H1 (cell line): ENCODE measurements at regions not wholly inside any gene's neighbourhood (a gene's known extent, or its start where the extent isn't known, plus 50 kb on each side); places are given as distances from the start of the nearest gene placed in this dataset.
A peak's percentile ranks its signal among the peaks of the same experiment; 100 is the strongest.

Experiments used
- CTCF ChIA-PET: fragments of 300-600 bp; sonication (Branson Sonifier 250); formaldehyde crosslinking; loops from one replicate; lab custom pipeline; 2021; ENCODE audit not compliant: partially characterized antibody; lab: Charles Lee
- POLR2A ChIA-PET: fragments of 300-600 bp; sonication (Branson Sonifier 250); formaldehyde crosslinking; loops from one replicate; lab custom pipeline; 2021; ENCODE audit warnings: inconsistent platforms; ENCODE audit not compliant: partially characterized antibody; lab: Charles Lee
- DNase-seq, 2 experiments: peaks; one replicate each; pipeline versions ENCODE4 v3.0.0 to v3.0.0-alpha.2; 2010 to 2022; ENCODE audit warnings: low spot score in 2 of 2, low read depth in 1 of 2, mixed read lengths in 1 of 2
- FAIRE-seq: peaks from 2 replicates; lab custom pipeline; 2011; peaks lifted over from hg19 to GRCh38; lab: Jason Lieb, UNC
- H2AFZ ChIP-seq: 2 replicates; pipeline ENCODE4 v1.8.1; 2012; ENCODE audit warnings: low read length, inconsistent platforms
- H2AK5ac ChIP-seq: 2 replicates; pipeline ENCODE4 v1.6.1; 2013; ENCODE audit warnings: low read depth, low read length
- H2BK120ac ChIP-seq: replicated peaks from 2 replicates; pipeline ENCODE3; 2013; ENCODE audit warnings: low read depth, low read length, inconsistent platforms
- H2BK12ac ChIP-seq: 2 replicates; pipeline ENCODE4 v1.6.1; 2013; ENCODE audit warnings: low read depth, low read length
- H2BK15ac ChIP-seq: 2 replicates; pipeline ENCODE4 v1.6.1; 2013; ENCODE audit warnings: low read length
- H2BK20ac ChIP-seq: 2 replicates; pipeline ENCODE4 v1.6.1; 2013; ENCODE audit warnings: low read length
- H2BK5ac ChIP-seq: 2 replicates; pipeline ENCODE4 v1.6.1; 2013; ENCODE audit warnings: low read depth, low read length
- H3K14ac ChIP-seq: 2 replicates; pipeline ENCODE4 v1.6.1; 2013; ENCODE audit warnings: inconsistent platforms; ENCODE audit not compliant: insufficient read length
- H3K18ac ChIP-seq: 2 replicates; pipeline ENCODE4 v1.6.1; 2013; ENCODE audit warnings: low read length; ENCODE audit errors: extremely low read depth
- H3K23ac ChIP-seq: 2 replicates; pipeline ENCODE4 v1.6.1; 2013; ENCODE audit warnings: inconsistent platforms; ENCODE audit not compliant: insufficient read length
- H3K23me2 ChIP-seq: 2 replicates; pipeline ENCODE4 v1.6.1; 2013; ENCODE audit warnings: low read depth, low read length
- H3K27ac ChIP-seq: 2 replicates; pipeline ENCODE4 v1.6.1; 2011; ENCODE audit warnings: low read depth, low read length, inconsistent platforms
- H3K27me3 ChIP-seq, 4 experiments: replicated peaks in 1 of 4; 1 replicate in 1 of 4; 2 replicates in 3 of 4; pipeline versions ENCODE4 v1.6.1 to v1.8.1; 2011 to 2013; ENCODE audit warnings: low read length in 3 of 4, mild to moderate bottlenecking in 3 of 4, inconsistent platforms in 2 of 4, mixed read lengths in 2 of 4, moderate library complexity in 1 of 4; ENCODE audit not compliant: control insufficient read depth in 3 of 4, insufficient read depth in 3 of 4; ENCODE audit errors: extremely low read depth in 1 of 4
- H3K36me3 ChIP-seq, 4 experiments: 2 replicates each; pipeline versions ENCODE4 v1.6.1 to v1.8.1; 2011 to 2013; ENCODE audit warnings: mild to moderate bottlenecking in 4 of 4, low read length in 3 of 4, moderate library complexity in 2 of 4, control low read depth in 1 of 4, inconsistent platforms in 1 of 4; ENCODE audit not compliant: insufficient read depth in 4 of 4, control insufficient read depth in 2 of 4
- H3K4ac ChIP-seq: replicated peaks from 2 replicates; pipeline ENCODE3; 2013; ENCODE audit warnings: low read length, low read depth, mixed read lengths, inconsistent platforms; ENCODE audit not compliant: insufficient read length
- H3K4me1 ChIP-seq, 4 experiments: replicated peaks in 1 of 4; 1 replicate in 1 of 4; 2 replicates in 3 of 4; pipeline versions ENCODE4 v1.6.1 to v1.8.1; 2011 to 2013; ENCODE audit warnings: low read length in 3 of 4, inconsistent platforms in 2 of 4, mixed read lengths in 1 of 4; ENCODE audit not compliant: insufficient read depth in 4 of 4, control insufficient read depth in 3 of 4
- H3K4me2 ChIP-seq, 2 experiments: 2 replicates each; pipeline versions ENCODE4 v1.6.1 to v1.8.1; 2011 to 2013; ENCODE audit warnings: low read depth in 2 of 2, low read length in 2 of 2, control low read depth in 1 of 2, inconsistent platforms in 1 of 2, mild to moderate bottlenecking in 1 of 2; ENCODE audit not compliant: insufficient read depth in 1 of 2
- H3K4me3 ChIP-seq, 4 experiments: fragments of 200-600, 300-600 bp in 1 of 4; sonication (generic), shearing (Covaris generic), sonication (Bioruptor Twin) in 1 of 4; 2 replicates each; pipeline versions ENCODE4 v1.5.1 to v1.8.1; 2011 to 2016; ENCODE audit warnings: low read length in 4 of 4, low read depth in 3 of 4, control low read depth in 2 of 4, inconsistent platforms in 2 of 4, mild to moderate bottlenecking in 2 of 4, mixed read lengths in 1 of 4, moderate library complexity in 1 of 4; ENCODE audit not compliant: insufficient read depth in 2 of 4; ENCODE audit errors: extremely low read depth in 1 of 4
- H3K56ac ChIP-seq: replicated peaks from 2 replicates; pipeline ENCODE3; 2013; ENCODE audit warnings: low read depth, mild to moderate bottlenecking, mixed read lengths, low read length, inconsistent platforms; ENCODE audit not compliant: insufficient read length
- H3K79me1 ChIP-seq: 2 replicates; pipeline ENCODE4 v1.6.1; 2013; ENCODE audit warnings: low read depth, low read length, control low read depth
- H3K79me2 ChIP-seq, 2 experiments: 2 replicates each; pipeline versions ENCODE4 v1.6.1 to v1.8.1; 2012 to 2013; ENCODE audit warnings: low read length in 2 of 2, mild to moderate bottlenecking in 2 of 2, inconsistent platforms in 1 of 2; ENCODE audit not compliant: insufficient read depth in 2 of 2, control insufficient read depth in 1 of 2
- H3K9ac ChIP-seq, 4 experiments: replicated peaks in 1 of 4; 1 replicate in 1 of 4; 2 replicates in 3 of 4; pipeline versions ENCODE4 v1.6.1 to v1.8.1; 2011 to 2013; ENCODE audit warnings: low read depth in 3 of 4, low read length in 3 of 4, control low read depth in 2 of 4, mild to moderate bottlenecking in 2 of 4, moderate library complexity in 2 of 4, inconsistent platforms in 1 of 4; ENCODE audit errors: extremely low read depth in 1 of 4
- H3K9me3 ChIP-seq, 2 experiments: 2 replicates each; pipeline versions ENCODE4 v1.6.1 to v1.8.1; 2012 to 2013; ENCODE audit warnings: mild to moderate bottlenecking in 2 of 2, moderate library complexity in 2 of 2, control low read depth in 1 of 2, inconsistent platforms in 1 of 2, low read depth in 1 of 2, low read length in 1 of 2, mixed read lengths in 1 of 2; ENCODE audit not compliant: insufficient read depth in 2 of 2
- H4K20me1 ChIP-seq, 2 experiments: replicated peaks in 1 of 2; 2 replicates each; pipeline versions ENCODE3 to v1.8.1; 2011 to 2013; ENCODE audit warnings: inconsistent platforms in 2 of 2, low read length in 2 of 2, mild to moderate bottlenecking in 1 of 2; ENCODE audit not compliant: insufficient read depth in 2 of 2, control insufficient read depth in 1 of 2
- H4K5ac ChIP-seq: 2 replicates; pipeline ENCODE4 v1.6.1; 2013; ENCODE audit warnings: low read length, low read depth, mixed read lengths, inconsistent platforms; ENCODE audit not compliant: insufficient read length
- H4K8ac ChIP-seq: 2 replicates; pipeline ENCODE4 v1.8.0; 2013; ENCODE audit warnings: mild to moderate bottlenecking, moderate library complexity, low read length, inconsistent platforms; ENCODE audit not compliant: insufficient read depth; ENCODE audit errors: extremely low read depth
- H4K91ac ChIP-seq: replicated peaks from 2 replicates; pipeline ENCODE3; 2013; ENCODE audit warnings: low read length, mixed read lengths, inconsistent platforms; ENCODE audit not compliant: insufficient read length
- ATF2 ChIP-seq: IDR thresholded peaks from 2 replicates; pipeline ENCODE4 v1.6.1; 2012; ENCODE audit warnings: low read length, inconsistent platforms
- CREB1 ChIP-seq: IDR thresholded peaks from 2 replicates; pipeline ENCODE4 v1.6.1; 2012; ENCODE audit warnings: inconsistent platforms
- GABPA ChIP-seq: IDR thresholded peaks from 2 replicates; pipeline ENCODE4 v1.6.1; 2011; ENCODE audit warnings: mild to moderate bottlenecking, low read length, moderate library complexity, borderline replicate concordance; ENCODE audit not compliant: insufficient read depth
- KDM5A ChIP-seq: fragments of 200-600 bp; IDR thresholded peaks from 2 replicates; pipeline ENCODE4 v1.7.1; 2012; ENCODE audit warnings: mild to moderate bottlenecking, low read length, inconsistent platforms, mixed read lengths
- NRF1 ChIP-seq: IDR thresholded peaks from 2 replicates; pipeline ENCODE4 v1.6.1; 2011; ENCODE audit warnings: mild to moderate bottlenecking, low read depth, low read length, improper control_type of control experiment
- PHF8 ChIP-seq: fragments of 200-600 bp; sonication (generic); conservative IDR thresholded peaks from 2 replicates; pipeline ENCODE4 v1.7.1; 2012; ENCODE audit warnings: low read depth, mild to moderate bottlenecking, inconsistent platforms, low read length, moderate library complexity
- POU5F1 ChIP-seq: IDR thresholded peaks from 2 replicates; pipeline ENCODE4 v1.6.1; 2011; ENCODE audit warnings: low read depth, mild to moderate bottlenecking, low read length, moderate library complexity
- SIX5 ChIP-seq: IDR thresholded peaks from 2 replicates; pipeline ENCODE4 v1.6.1; 2011; ENCODE audit warnings: mild to moderate bottlenecking, low read depth, low read length
- SP1 ChIP-seq: IDR thresholded peaks from 2 replicates; pipeline ENCODE4 v1.6.1; 2011; ENCODE audit warnings: low read depth, low read length
- ZNF274 ChIP-seq: IDR thresholded peaks from 2 replicates; pipeline ENCODE4 v1.7.0; 2012; ENCODE audit warnings: low read length, borderline replicate concordance; ENCODE audit errors: extremely low read depth
- WGBS, 2 experiments: shearing (Covaris generic) in 1 of 2; methylation state at CpG; one replicate each; pipeline versions ENCODE4 v1.1.6 to v1.1.7; 2013 to 2015; ENCODE audit warnings: low lambda C conversion rate in 2 of 2, mixed read lengths in 2 of 2, inconsistent platforms in 1 of 2, low coverage in 1 of 2, missing lambda C conversion rate in 1 of 2; ENCODE audit not compliant: insufficient replicate concordance in 2 of 2, insufficient coverage in 1 of 2, insufficient read length in 1 of 2; ENCODE audit errors: extremely low coverage in 1 of 2, missing lambda C conversion rate in 1 of 2; 5-methylcytosine and 5-hydroxymethylcytosine counted together

GRCh38 chr17:72175787-72176515 lies 55.1 kb downstream of the SOX9 start:
- Histone ChIP-seq H2AK5ac (no peak overlapping the region), H3K36me3 (no peaks in the 10 kb centered on the region), H3K23me2 (no peaks in the 10 kb centered on the region), H3K4me3 (no peak overlapping the region), H3K23ac (no peak overlapping the region), H3K4me2 (no peak overlapping the region), H2BK12ac (peak overlapping the region; percentile 14; the same call in 1 of the 2 replicates), H3K14ac (no peak overlapping the region), H4K8ac (no peak overlapping the region), H4K91ac (peak overlapping the region; percentile 47), H3K9ac (no peak overlapping the region), H2BK15ac (no peak overlapping the region; the same call in 1 of the 2 replicates), H3K18ac (no peak overlapping the region), H3K79me2 (no peaks in the 10 kb centered on the region), H3K27ac (no peak overlapping the region), H2BK120ac (no peak overlapping the region), H3K79me1 (no peaks in the 10 kb centered on the region), H3K9me3 (no peaks in the 10 kb centered on the region), H3K4ac (no peak overlapping the region), H4K5ac (no peak overlapping the region), H2AFZ (no peak overlapping the region), H2BK20ac (peak overlapping the region; percentile 16; the same call in 1 of the 2 replicates), H3K27me3 (no peaks in the 10 kb centered on the region), H4K20me1 (no peaks in the 10 kb centered on the region), H3K4me1 (peaks cover 2 to 19% (median 9%) of the 10 kb centered on the region in 4 experiments), H2BK5ac (no peak overlapping the region), H3K56ac (no peak overlapping the region)
- ChIA-PET CTCF (interaction anchor here (1.7 kb wide), 1 partner anchor 54 kb away, joined by 4 read pairs; no protein-coding TSS in a partner anchor), POLR2A (no interaction called here)
- FAIRE-seq (no peak), DNase-seq (no peak)
- WGBS, 2 experiments = 82% methylated on average over 12 of the region's 12 CpGs; no CpG with 5 or more reads in 1 of the 2 experiments
- TF ChIP-seq PHF8 = no peak
- no peak for TF ChIP-seq ATF2
- TF ChIP-seq POU5F1 = no peak
- no peak for TF ChIP-seq CREB1
- no peak for TF ChIP-seq GABPA
- TF ChIP-seq KDM5A = no peak
- no peak for TF ChIP-seq NRF1
- TF ChIP-seq ZNF274 = no peak
- no peak for TF ChIP-seq SP1
- TF ChIP-seq SIX5 = no peak
